ENCODE measurements at regions not wholly inside any gene's neighbourhood (a gene's known extent, or its start where the extent isn't known, plus 50 kb on each side); places are given as distances from the start of the nearest gene placed in this dataset.
"Not testable (repeated sequence)": the region's sequence is repeated elsewhere in the genome, so short reads cannot be mapped to it uniquely, and the experiment has no call there.

DNA sequence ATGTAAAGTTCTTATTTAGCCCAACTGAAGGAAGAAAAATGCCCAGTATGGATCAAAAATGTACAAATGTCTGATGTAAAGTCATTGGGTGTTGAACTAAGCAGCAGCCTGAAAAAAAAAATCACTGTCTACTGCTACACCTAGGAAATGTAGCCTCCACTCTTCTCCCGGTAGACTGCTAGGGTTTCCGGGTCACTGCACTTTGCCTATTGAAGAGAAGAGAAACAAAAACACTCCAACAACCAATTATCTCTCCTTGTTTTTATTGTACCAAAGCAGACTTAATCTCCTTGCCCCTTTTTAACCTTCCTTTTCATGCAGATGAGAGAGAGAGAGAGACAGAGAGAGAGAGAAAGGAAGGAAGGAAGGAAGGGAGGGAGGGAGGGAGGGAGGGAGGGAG is 140.2 kb upstream of the SETMAR start:
- H3K27ac ChIP-seq (ENCODE audit: low read depth in 1 of 2, low read length in 2 of 2), result no peak overlapping the region
- no peak for TF ChIP-seq GABPA (IDR thresholded peaks at IDR 0.05 in 1 of 2, conservative IDR thresholded peaks at IDR 0.05 in 1 of 2)
- no peak for TF ChIP-seq YY1 (IDR thresholded peaks at IDR 0.05)
- TF ChIP-seq, protein P1, sequence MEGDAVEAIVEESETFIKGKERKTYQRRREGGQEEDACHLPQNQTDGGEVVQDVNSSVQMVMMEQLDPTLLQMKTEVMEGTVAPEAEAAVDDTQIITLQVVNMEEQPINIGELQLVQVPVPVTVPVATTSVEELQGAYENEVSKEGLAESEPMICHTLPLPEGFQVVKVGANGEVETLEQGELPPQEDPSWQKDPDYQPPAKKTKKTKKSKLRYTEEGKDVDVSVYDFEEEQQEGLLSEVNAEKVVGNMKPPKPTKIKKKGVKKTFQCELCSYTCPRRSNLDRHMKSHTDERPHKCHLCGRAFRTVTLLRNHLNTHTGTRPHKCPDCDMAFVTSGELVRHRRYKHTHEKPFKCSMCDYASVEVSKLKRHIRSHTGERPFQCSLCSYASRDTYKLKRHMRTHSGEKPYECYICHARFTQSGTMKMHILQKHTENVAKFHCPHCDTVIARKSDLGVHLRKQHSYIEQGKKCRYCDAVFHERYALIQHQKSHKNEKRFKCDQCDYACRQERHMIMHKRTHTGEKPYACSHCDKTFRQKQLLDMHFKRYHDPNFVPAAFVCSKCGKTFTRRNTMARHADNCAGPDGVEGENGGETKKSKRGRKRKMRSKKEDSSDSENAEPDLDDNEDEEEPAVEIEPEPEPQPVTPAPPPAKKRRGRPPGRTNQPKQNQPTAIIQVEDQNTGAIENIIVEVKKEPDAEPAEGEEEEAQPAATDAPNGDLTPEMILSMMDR (IDR thresholded peaks at IDR 0.05; ENCODE audit: low read depth, low read length, missing input control), result no peak
- no peak for TF ChIP-seq JUND (IDR thresholded peaks at IDR 0.05)
- no peak for TF ChIP-seq SP1 (IDR thresholded peaks at IDR 0.05)
- no peak for TF ChIP-seq TAF1 (conservative IDR thresholded peaks at IDR 0.05)
- no peak for TF ChIP-seq RXRA (IDR thresholded peaks at IDR 0.05)
- TF ChIP-seq NR2F2 (IDR thresholded peaks at IDR 0.05), result no peak
- no peak for TF ChIP-seq FOXA1 (IDR thresholded peaks at IDR 0.05)
- TF ChIP-seq, protein P2, sequence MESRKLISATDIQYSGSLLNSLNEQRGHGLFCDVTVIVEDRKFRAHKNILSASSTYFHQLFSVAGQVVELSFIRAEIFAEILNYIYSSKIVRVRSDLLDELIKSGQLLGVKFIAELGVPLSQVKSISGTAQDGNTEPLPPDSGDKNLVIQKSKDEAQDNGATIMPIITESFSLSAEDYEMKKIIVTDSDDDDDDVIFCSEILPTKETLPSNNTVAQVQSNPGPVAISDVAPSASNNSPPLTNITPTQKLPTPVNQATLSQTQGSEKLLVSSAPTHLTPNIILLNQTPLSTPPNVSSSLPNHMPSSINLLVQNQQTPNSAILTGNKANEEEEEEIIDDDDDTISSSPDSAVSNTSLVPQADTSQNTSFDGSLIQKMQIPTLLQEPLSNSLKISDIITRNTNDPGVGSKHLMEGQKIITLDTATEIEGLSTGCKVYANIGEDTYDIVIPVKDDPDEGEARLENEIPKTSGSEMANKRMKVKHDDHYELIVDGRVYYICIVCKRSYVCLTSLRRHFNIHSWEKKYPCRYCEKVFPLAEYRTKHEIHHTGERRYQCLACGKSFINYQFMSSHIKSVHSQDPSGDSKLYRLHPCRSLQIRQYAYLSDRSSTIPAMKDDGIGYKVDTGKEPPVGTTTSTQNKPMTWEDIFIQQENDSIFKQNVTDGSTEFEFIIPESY (IDR thresholded peaks at IDR 0.05), result no peak
- no peak for TF ChIP-seq HNF4G (IDR thresholded peaks at IDR 0.05)
- no peak for TF ChIP-seq FOXA2 (IDR thresholded peaks at IDR 0.05)
- TF ChIP-seq, protein P3, sequence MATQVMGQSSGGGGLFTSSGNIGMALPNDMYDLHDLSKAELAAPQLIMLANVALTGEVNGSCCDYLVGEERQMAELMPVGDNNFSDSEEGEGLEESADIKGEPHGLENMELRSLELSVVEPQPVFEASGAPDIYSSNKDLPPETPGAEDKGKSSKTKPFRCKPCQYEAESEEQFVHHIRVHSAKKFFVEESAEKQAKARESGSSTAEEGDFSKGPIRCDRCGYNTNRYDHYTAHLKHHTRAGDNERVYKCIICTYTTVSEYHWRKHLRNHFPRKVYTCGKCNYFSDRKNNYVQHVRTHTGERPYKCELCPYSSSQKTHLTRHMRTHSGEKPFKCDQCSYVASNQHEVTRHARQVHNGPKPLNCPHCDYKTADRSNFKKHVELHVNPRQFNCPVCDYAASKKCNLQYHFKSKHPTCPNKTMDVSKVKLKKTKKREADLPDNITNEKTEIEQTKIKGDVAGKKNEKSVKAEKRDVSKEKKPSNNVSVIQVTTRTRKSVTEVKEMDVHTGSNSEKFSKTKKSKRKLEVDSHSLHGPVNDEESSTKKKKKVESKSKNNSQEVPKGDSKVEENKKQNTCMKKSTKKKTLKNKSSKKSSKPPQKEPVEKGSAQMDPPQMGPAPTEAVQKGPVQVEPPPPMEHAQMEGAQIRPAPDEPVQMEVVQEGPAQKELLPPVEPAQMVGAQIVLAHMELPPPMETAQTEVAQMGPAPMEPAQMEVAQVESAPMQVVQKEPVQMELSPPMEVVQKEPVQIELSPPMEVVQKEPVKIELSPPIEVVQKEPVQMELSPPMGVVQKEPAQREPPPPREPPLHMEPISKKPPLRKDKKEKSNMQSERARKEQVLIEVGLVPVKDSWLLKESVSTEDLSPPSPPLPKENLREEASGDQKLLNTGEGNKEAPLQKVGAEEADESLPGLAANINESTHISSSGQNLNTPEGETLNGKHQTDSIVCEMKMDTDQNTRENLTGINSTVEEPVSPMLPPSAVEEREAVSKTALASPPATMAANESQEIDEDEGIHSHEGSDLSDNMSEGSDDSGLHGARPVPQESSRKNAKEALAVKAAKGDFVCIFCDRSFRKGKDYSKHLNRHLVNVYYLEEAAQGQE (IDR thresholded peaks at IDR 0.05), result no peak
- TF ChIP-seq HNF4A (conservative IDR thresholded peaks at IDR 0.05), result no peak
- TF ChIP-seq, protein P4, sequence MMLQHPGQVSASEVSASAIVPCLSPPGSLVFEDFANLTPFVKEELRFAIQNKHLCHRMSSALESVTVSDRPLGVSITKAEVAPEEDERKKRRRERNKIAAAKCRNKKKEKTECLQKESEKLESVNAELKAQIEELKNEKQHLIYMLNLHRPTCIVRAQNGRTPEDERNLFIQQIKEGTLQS (IDR thresholded peaks at IDR 0.05), result no peak
- TF ChIP-seq EGR1 (IDR thresholded peaks at IDR 0.05; ENCODE audit: low read depth in 2 of 2), result no peak
- no peak for TF ChIP-seq RAD21 (IDR thresholded peaks at IDR 0.05)
- no peak overlapping the region for H3K4me3 ChIP-seq (ENCODE audit: low read depth in 1 of 3, low read length in 3 of 3)
- no peaks in the 10 kb centered on the region for H3K27me3 ChIP-seq (ENCODE audit: control insufficient read depth in 4 of 4, insufficient read depth in 4 of 4, low read length in 3 of 4)
- H3K9me3 ChIP-seq (ENCODE audit: control insufficient read depth in 4 of 4, low read length in 3 of 4), result no peaks in the 10 kb centered on the region
- no peaks in the 10 kb centered on the region for H3K36me3 ChIP-seq (ENCODE audit: control insufficient read depth in 4 of 4, insufficient read depth in 3 of 4, low read depth in 1 of 4, low read length in 3 of 4)
- WGBS, result 87% methylated on average over 2 of the region's 2 CpGs
- no peak for DNase-seq (ENCODE audit: low spot score)
- no peaks in the 10 kb centered on the region for H3K4me1 ChIP-seq (ENCODE audit: control insufficient read depth in 4 of 4, insufficient read depth in 4 of 4, low read length in 3 of 4)
- no peak overlapping the region for H3K9ac ChIP-seq (ENCODE audit: low read depth in 1 of 2, low read length in 2 of 2)

DNA sequence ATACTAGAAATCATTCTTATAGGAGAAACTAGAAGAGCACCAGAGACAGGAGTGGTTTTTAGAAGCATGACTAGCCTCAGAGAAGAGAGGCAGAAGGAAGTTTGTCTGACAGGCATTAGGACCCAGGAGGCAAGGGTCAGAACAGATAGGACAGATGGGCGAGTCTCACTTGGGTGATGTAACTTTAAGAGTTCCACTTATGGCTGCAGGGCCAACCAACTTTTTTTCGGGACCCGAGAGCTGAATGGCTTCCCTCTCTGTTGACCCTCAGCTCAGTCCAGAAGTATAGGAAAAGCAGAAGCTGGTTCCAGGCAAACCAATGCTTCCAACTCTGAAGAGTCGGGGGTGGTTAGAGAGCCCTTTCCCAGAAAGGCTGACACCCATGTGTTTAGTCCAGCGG is 136.6 kb upstream of the SETMAR start:
- no peak for TF ChIP-seq NR2F2 (IDR thresholded peaks at IDR 0.05)
- no peak for TF ChIP-seq GABPA (IDR thresholded peaks at IDR 0.05 in 1 of 2, conservative IDR thresholded peaks at IDR 0.05 in 1 of 2)
- TF ChIP-seq, protein P4 (IDR thresholded peaks at IDR 0.05), result no peak
- TF ChIP-seq JUND (IDR thresholded peaks at IDR 0.05), result no peak
- TF ChIP-seq HNF4A (conservative IDR thresholded peaks at IDR 0.05), result no peak
- no peak for TF ChIP-seq YY1 (IDR thresholded peaks at IDR 0.05)
- no peak for TF ChIP-seq FOXA1 (IDR thresholded peaks at IDR 0.05)
- TF ChIP-seq EGR1 (IDR thresholded peaks at IDR 0.05; ENCODE audit: low read depth in 2 of 2), result no peak
- H3K4me3 ChIP-seq (ENCODE audit: low read depth in 1 of 3, low read length in 3 of 3), result no peak overlapping the region

DNA sequence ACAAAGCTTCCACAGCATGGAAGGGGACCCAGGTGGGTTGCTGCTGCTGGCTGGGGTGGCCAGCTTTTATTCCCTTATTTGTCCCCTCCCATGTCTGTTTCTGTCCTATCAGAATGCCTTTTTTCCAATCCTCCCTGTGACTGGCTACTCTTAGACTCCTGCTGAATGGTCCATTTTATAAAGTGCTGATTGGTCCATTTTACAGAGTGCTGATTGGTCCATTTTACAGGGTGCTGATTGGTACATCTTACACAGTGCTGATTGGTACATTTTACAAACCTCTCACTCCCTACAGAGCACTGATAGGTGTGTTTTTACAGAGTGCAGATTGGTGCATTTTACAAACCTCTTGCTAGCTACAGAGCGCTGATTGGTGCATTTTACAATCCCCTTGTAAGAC is 135.9 kb upstream of the SETMAR start:
- H3K9ac ChIP-seq (ENCODE audit: low read depth in 1 of 2, low read length in 2 of 2); H3K4me3 ChIP-seq (ENCODE audit: low read depth in 1 of 3, low read length in 3 of 3); H3K27me3 ChIP-seq (ENCODE audit: control insufficient read depth in 4 of 4, insufficient read depth in 4 of 4, low read length in 3 of 4); H3K4me1 ChIP-seq (ENCODE audit: control insufficient read depth in 4 of 4, insufficient read depth in 4 of 4, low read length in 3 of 4); H3K27ac ChIP-seq (ENCODE audit: low read depth in 1 of 2, low read length in 2 of 2); DNase-seq (ENCODE audit: low spot score); H3K9me3 ChIP-seq (ENCODE audit: control insufficient read depth in 4 of 4, low read length in 3 of 4); H3K36me3 ChIP-seq (ENCODE audit: control insufficient read depth in 4 of 4, insufficient read depth in 3 of 4, low read depth in 1 of 4, low read length in 3 of 4): not testable (repeated sequence)
- 96% methylated on average over 1 of the region's 1 CpG for WGBS

More for the DNA sequence above, 136.6 kb upstream of the SETMAR start:
- H3K4me1 ChIP-seq (ENCODE audit: control insufficient read depth in 4 of 4, insufficient read depth in 4 of 4, low read length in 3 of 4), result no peaks in the 10 kb centered on the region
- H3K36me3 ChIP-seq (ENCODE audit: control insufficient read depth in 4 of 4, insufficient read depth in 3 of 4, low read depth in 1 of 4, low read length in 3 of 4), result no peaks in the 10 kb centered on the region
- no peak overlapping the region for H3K27ac ChIP-seq (ENCODE audit: low read depth in 1 of 2, low read length in 2 of 2)
- H3K27me3 ChIP-seq (ENCODE audit: control insufficient read depth in 4 of 4, insufficient read depth in 4 of 4, low read length in 3 of 4), result no peaks in the 10 kb centered on the region
- DNase-seq (ENCODE audit: low spot score), result no peak
- H3K9ac ChIP-seq (ENCODE audit: low read depth in 1 of 2, low read length in 2 of 2), result no peak overlapping the region
- H3K9me3 ChIP-seq (ENCODE audit: control insufficient read depth in 4 of 4, low read length in 3 of 4), result no peaks in the 10 kb centered on the region
- 92% methylated on average over 5 of the region's 5 CpGs for WGBS
